ENCODE measurements at regions not wholly inside any gene's neighbourhood (a gene's known extent, or its start where the extent isn't known, plus 50 kb on each side); places are given as distances from the start of the nearest gene placed in this dataset.

DNA sequence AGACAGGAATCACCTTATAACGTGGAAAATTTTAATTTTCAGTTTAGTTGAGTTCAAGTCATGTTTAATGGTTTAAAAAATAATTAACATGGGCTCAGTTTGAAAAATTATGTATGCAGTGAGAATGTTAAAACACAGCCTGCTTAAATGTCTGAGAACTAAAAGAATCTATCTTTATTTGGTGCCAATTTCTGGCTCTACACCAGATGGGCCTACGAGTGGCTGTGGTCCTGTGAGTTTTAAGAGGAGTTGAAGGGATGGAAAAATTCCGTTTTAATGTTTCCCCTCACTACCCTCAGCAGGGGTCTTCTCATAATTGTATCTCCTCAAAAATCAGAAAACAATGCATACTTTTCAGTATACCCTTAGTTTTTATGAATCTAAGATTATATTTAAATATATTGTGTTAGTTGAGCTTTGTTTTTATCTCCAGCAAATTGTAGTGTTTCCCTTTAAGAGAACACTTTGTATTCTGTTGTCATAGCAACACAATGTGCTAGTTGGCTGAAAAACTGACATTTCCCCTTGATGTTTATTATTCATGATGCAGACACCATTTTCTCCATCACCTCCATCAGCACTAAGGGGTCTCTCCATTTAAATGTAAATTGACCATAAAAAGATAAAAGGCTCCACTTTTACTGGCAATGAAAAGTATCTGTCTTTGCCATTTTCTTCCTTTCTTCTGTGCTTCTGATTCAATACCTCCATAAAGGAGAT is 393.5 kb upstream of the GRIA3 start:
- no peak overlapping the region for H3K27ac ChIP-seq
- 67 to 71% methylated on average over 3 of the region's 3 CpGs for WGBS, 2 donors
- no peak for TF ChIP-seq CTCF (IDR thresholded peaks at IDR 0.05)
- H3K36me3 ChIP-seq (ENCODE audit: low read depth, missing control alignments), result no peaks in the 10 kb centered on the region
- no peaks in the 10 kb centered on the region for H3K4me1 ChIP-seq
- no peak for DNase-seq
- H3K9me3 ChIP-seq, result no peaks in the 10 kb centered on the region
- intact Hi-C loops (cut with DNase I; ENCODE audit: low total_unique reads), result no loop called here
- H3K27me3 ChIP-seq, result no peaks in the 10 kb centered on the region
- no peak overlapping the region for H3K4me3 ChIP-seq

GRCh38 chrX:122813876-122814275 is 370.2 kb upstream of the GRIA3 start:
- intact Hi-C loops (cut with DNase I; ENCODE audit: low total_unique reads), result no loop called here
- H3K4me1 ChIP-seq, result no peaks in the 10 kb centered on the region
- H3K9me3 ChIP-seq, result no peaks in the 10 kb centered on the region
- H3K4me3 ChIP-seq, result no peak overlapping the region
- DNase-seq, result no peak
- H3K27me3 ChIP-seq, result no peaks in the 10 kb centered on the region
- 63 to 70% methylated on average over 4 of the region's 4 CpGs for WGBS, 2 donors
- H3K36me3 ChIP-seq (ENCODE audit: low read depth, missing control alignments), result no peaks in the 10 kb centered on the region
- H3K27ac ChIP-seq, result no peak overlapping the region
- no peak for TF ChIP-seq POLR2A (IDR thresholded peaks at IDR 0.05)
- TF ChIP-seq CTCF (IDR thresholded peaks at IDR 0.05), result no peak

- WGBS, 2 donors, result 50 to 79% methylated on average over 1 of the region's 1 CpG
- Histone ChIP-seq H3K4me1 (no peaks in the 10 kb centered on the region), H3K4me3 (no peak overlapping the region), H3K9me3 (no peaks in the 10 kb centered on the region), H3K36me3 (ENCODE audit: low read depth, missing control alignments) (no peaks in the 10 kb centered on the region), H3K27ac (no peak overlapping the region), H3K27me3 (no peaks in the 10 kb centered on the region)
- DNase-seq, result no peak
- TF ChIP-seq POLR2A (IDR thresholded peaks at IDR 0.05), result no peak
- TF ChIP-seq CTCF (IDR thresholded peaks at IDR 0.05), result no peak
- intact Hi-C loops (cut with DNase I; ENCODE audit: low total_unique reads), result no loop called here
Observed at GRCh38 chrX:122816288-122816687, 367.8 kb upstream of the GRIA3 start.

- intact Hi-C loops (cut with DNase I; ENCODE audit: low total_unique reads), result no loop called here
- 77 to 84% methylated on average over 4 to 8 of the region's 12 CpGs for WGBS, 2 donors
- H3K27ac ChIP-seq, result no peak overlapping the region
- H3K9me3 ChIP-seq, result no peaks in the 10 kb centered on the region
- TF ChIP-seq CTCF (IDR thresholded peaks at IDR 0.05) (no peak), POLR2A (IDR thresholded peaks at IDR 0.05) (no peak)
- DNase-seq, result no peak
- H3K4me1 ChIP-seq, result no peaks in the 10 kb centered on the region
- H3K36me3 ChIP-seq (ENCODE audit: low read depth, missing control alignments), result no peaks in the 10 kb centered on the region
- H3K27me3 ChIP-seq, result no peaks in the 10 kb centered on the region
- H3K4me3 ChIP-seq, result no peak overlapping the region
Observed at GRCh38 chrX:122817321-122817955, 366.6 kb upstream of the GRIA3 start.

- 80% methylated on average over 1 of the region's 4 CpGs; no CpG with 5 or more reads in 1 of the 2 donors for WGBS, 2 donors
- intact Hi-C loops (cut with DNase I; ENCODE audit: low total_unique reads), result no loop called here
- no peak overlapping the region for H3K4me3 ChIP-seq
- H3K4me1 ChIP-seq, result no peaks in the 10 kb centered on the region
- no peaks in the 10 kb centered on the region for H3K27me3 ChIP-seq
- DNase-seq, result no peak
- H3K27ac ChIP-seq, result no peak overlapping the region
- no peaks in the 10 kb centered on the region for H3K36me3 ChIP-seq (ENCODE audit: low read depth, missing control alignments)
- no peak for TF ChIP-seq CTCF (IDR thresholded peaks at IDR 0.05)
- no peak for TF ChIP-seq POLR2A (IDR thresholded peaks at IDR 0.05)
- no peaks in the 10 kb centered on the region for H3K9me3 ChIP-seq
Observed at GRCh38 chrX:122818068-122818467, 366.0 kb upstream of the GRIA3 start.

Data from testis (tissue), 2 donors.